ENCODE measurements at regions not wholly inside any gene's neighbourhood (a gene's known extent, or its start where the extent isn't known, plus 50 kb on each side); places are given as distances from the start of the nearest gene placed in this dataset.

- H3K27me3 ChIP-seq (ENCODE audit: insufficient read depth, low read length): no peaks in the 10 kb centered on the region
- no peak overlapping the region for H3K4me3 ChIP-seq (replicated peaks in 1 of 2; ENCODE audit: low read depth in 1 of 2, low read length in 2 of 2)
- H4K20me1 ChIP-seq (ENCODE audit: insufficient read depth): no peaks in the 10 kb centered on the region
- no peak overlapping the region for H3K27ac ChIP-seq (ENCODE audit: low read depth, low read length)
- H2AFZ ChIP-seq (ENCODE audit: low read depth, low read length, poor library complexity, severe bottlenecking): no peak overlapping the region
- CTCF ChIA-PET: no interaction called here
- no peaks in the 10 kb centered on the region for H3K36me3 ChIP-seq (ENCODE audit: control insufficient read depth in 1 of 2, insufficient read depth in 2 of 2, low read length in 2 of 2)
- POLR2A ChIA-PET: no interaction called here
- H3K9me2 ChIP-seq (ENCODE audit: insufficient read depth): no peaks in the 10 kb centered on the region
- ATAC-seq: no peak
- TF ChIP-seq POLR2A (IDR thresholded peaks at IDR 0.05; ENCODE audit: borderline replicate concordance, extremely low read depth, insufficient read depth, insufficient read length) (no peak), TCF7L2 (IDR thresholded peaks at IDR 0.05; ENCODE audit: borderline replicate concordance, extremely low read depth, insufficient read depth, insufficient read length) (no peak), EZH2phosphoT487 (IDR thresholded peaks at IDR 0.05; ENCODE audit: borderline replicate concordance) (no peak), ELF1 (IDR thresholded peaks at IDR 0.05; ENCODE audit: borderline replicate concordance, low read depth) (no peak), ATF3 (IDR thresholded peaks at IDR 0.05) (no peak), EZH2 (IDR thresholded peaks at IDR 0.05) (no peak), SP1 (IDR thresholded peaks at IDR 0.05; ENCODE audit: low read depth) (no peak), FOSL1 (IDR thresholded peaks at IDR 0.05; ENCODE audit: low read depth) (no peak), ZFX (IDR thresholded peaks at IDR 0.05) (no peak), YY1 (IDR thresholded peaks at IDR 0.05; ENCODE audit: extremely low read depth, insufficient replicate concordance, low read depth, low read length) (no peak), REST (IDR thresholded peaks at IDR 0.05; ENCODE audit: low read depth) (no peak), RAD21 (IDR thresholded peaks at IDR 0.05; ENCODE audit: low read depth) (no peak), JUND (IDR thresholded peaks at IDR 0.05) (no peak), CTCF (IDR thresholded peaks at IDR 0.05 in 2 of 3, conservative IDR thresholded peaks at IDR 0.05 in 1 of 3; ENCODE audit: borderline replicate concordance in 1 of 3, insufficient read depth in 1 of 3, low read depth in 2 of 3, low read length in 2 of 3) (no peak), POLR2AphosphoS5 (IDR thresholded peaks at IDR 0.05; ENCODE audit: low read depth, low read length) (no peak), CBX3 (IDR thresholded peaks at IDR 0.05; ENCODE audit: low read depth) (no peak)
- RAD21 ChIA-PET (ENCODE audit: low non-redundant PET in 1 of 2, low total read pairs in 2 of 2, uncharacterized antibody in 2 of 2, unreplicated experiment in 2 of 2): no interaction called here
- intact Hi-C loops (cut with micrococcal nuclease): no loop called here
- no peak overlapping the region for H3K9ac ChIP-seq (ENCODE audit: low read length)
- no peaks in the 10 kb centered on the region for H3K9me3 ChIP-seq (ENCODE audit: control insufficient read depth in 1 of 2, insufficient read depth in 1 of 2, low read depth in 1 of 2, low read length in 2 of 2)
- no peak for DNase-seq (ENCODE audit: low read depth, low spot score)
- peaks cover 3 to 26% of the 10 kb centered on the region in 2 experiments; a peak in 2 of 4 replicates for H3K4me1 ChIP-seq (ENCODE audit: control insufficient read depth in 1 of 2, insufficient read depth in 2 of 2, low read length in 2 of 2)
- no peaks in the 10 kb centered on the region for H3K79me2 ChIP-seq (ENCODE audit: insufficient read depth, low read length)
- no peak overlapping the region for H3K4me2 ChIP-seq (ENCODE audit: low read length)
- no TSS peak for BruUV-seq (replicated peaks)
Observed at GRCh38 chr9:108479989-108480652, 375.7 kb downstream of the ACTL7B start.

Measured in HCT116 (cell line).